VCaP (cell line): ENCODE measurements at regions not wholly inside any gene's neighbourhood (a gene's known extent, or its start where the extent isn't known, plus 50 kb on each side); places are given as distances from the start of the nearest gene placed in this dataset.
"Not testable (repeated sequence)": the region's sequence is repeated elsewhere in the genome, so short reads cannot be mapped to it uniquely, and the experiment has no call there.

Source experiments
- H3K27ac ChIP-seq: fragments of 450-650 bp; 2 replicates; pipeline ENCODE4 v1.5.1; 2017
- TF ChIP-seq, protein P1 (sequence below): fragments of 450-650 bp; conservative IDR thresholded peaks from 2 replicates; pipeline ENCODE4 v1.5.1; 2017; ENCODE audit warnings: mild to moderate bottlenecking, moderate library complexity

DNA sequence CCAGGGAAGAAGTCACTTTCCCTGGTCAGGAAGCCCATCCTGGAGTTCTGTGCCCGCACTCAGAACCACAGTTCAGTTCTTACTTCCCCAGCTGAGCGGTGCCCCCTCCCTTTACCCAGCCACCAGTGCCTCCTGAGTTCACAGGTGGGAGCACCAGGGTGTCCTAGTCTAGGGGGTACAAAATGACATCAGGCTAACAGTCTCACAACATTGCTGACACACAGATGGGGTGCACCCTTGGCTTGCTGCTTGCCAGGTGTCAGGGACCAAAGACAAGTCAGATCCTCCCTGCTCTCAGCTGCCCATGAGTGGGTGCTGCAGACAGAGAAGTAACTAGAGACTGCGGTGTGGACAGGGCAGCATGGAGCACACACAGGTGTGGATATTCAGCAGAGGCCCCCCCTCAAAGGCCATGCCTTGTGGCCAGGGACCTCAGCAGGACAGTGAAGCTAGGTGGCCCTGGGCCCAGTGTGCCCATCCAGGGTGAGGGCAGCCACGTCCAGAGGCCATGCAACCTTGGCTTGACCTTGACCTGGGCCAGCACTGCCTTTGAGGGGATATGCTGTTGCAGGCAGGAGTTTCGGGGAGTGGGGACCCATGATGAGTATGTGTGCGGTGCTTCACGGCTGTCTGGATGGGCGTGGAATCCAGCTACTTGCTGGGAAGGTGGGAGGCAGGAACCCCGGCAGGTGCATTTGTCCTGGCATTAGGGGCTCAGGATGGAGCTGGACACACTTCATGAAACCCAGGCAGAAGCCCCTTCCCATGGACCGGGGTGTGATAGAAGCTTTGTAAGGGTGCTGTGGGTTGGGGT, 110.4 kb upstream of the FRMD1 start:
- TF ChIP-seq, protein P1, sequence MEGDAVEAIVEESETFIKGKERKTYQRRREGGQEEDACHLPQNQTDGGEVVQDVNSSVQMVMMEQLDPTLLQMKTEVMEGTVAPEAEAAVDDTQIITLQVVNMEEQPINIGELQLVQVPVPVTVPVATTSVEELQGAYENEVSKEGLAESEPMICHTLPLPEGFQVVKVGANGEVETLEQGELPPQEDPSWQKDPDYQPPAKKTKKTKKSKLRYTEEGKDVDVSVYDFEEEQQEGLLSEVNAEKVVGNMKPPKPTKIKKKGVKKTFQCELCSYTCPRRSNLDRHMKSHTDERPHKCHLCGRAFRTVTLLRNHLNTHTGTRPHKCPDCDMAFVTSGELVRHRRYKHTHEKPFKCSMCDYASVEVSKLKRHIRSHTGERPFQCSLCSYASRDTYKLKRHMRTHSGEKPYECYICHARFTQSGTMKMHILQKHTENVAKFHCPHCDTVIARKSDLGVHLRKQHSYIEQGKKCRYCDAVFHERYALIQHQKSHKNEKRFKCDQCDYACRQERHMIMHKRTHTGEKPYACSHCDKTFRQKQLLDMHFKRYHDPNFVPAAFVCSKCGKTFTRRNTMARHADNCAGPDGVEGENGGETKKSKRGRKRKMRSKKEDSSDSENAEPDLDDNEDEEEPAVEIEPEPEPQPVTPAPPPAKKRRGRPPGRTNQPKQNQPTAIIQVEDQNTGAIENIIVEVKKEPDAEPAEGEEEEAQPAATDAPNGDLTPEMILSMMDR: no peak
- no peak overlapping the region for H3K27ac ChIP-seq

DNA sequence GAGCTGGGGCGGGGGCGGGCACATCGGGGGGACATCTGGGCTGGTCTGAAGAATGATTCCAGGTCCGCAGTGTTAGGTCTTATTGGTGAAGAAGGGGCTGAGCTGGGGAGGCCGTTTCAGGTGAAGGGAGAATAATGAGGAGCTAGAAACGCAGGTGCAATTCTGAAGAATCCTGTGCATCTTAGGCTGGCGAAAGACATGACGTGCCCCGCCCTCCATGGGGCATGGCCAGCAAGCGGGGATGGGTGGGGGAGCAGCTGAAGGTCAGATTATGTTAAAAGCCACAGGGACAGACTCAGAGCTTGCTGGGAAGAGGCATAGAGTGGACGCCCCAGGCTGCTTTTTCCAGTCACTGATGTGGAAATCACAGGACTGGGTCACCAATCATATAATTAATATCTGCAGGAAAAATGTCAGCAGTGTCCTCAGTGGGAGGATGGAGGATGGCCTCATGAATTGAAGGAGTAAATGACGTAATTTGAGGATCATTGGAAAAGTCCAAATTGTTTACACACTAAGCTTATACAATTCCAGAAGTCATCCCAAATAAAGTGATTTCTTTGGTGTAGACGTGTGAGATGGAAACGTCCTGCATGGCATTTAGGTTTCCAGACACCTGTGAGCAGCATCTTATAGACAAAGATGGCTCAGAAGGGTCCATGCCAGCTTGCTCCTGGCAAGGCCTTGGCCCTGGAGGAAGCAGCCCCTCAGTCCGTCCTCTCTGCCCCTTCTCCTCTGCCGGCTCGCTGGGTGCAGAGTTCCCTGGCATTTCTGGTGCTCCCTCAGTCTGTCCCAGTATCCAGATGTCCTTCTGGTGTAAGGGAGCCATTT, 109.6 kb upstream of the FRMD1 start:
- TF ChIP-seq, protein P1: no peak
- no peak overlapping the region for H3K27ac ChIP-seq

DNA sequence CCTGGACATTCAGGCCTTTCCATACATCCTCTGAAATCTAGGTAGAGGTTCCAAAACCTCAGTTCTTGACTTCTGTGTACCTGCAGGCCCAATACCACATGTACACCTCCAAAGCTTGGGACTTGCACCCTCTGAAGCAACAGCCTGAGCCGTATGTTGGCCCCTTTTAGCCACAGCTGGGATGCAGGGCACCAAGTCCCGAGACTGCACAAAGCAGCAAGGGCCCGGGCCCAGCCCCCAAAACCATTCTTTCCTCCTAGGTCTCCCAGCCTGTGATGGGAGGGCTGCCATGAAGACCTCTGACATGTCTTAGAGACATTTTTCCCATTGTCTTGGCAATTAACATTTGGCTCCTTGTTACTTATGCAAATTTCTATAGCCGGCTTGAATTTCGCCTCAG, 107.4 kb upstream of the FRMD1 start:
- TF ChIP-seq, protein P1: no peak

DNA sequence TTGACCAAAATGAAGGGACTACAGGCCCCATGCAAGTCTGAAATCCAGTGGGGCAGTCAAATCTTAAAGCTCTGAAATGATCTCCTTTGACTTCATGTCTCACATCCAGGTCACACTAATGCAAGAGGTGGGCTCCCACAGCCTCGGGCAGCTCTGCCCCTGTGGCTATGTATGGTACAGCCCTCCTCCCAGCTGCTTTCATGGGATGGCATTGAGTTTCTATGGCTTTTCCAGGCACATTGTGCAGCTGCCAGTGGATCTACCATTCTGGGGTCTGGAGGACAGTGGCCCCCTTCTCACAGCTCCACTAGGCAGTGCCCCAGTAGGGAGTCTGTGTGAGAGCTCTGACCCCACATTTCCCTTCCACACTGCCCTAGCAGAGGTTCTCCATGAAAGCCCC, 107.0 kb upstream of the FRMD1 start:
- not testable (repeated sequence) for H3K27ac ChIP-seq

More for the DNA sequence above, 107.4 kb upstream of the FRMD1 start:
- no peak overlapping the region for H3K27ac ChIP-seq

DNA sequence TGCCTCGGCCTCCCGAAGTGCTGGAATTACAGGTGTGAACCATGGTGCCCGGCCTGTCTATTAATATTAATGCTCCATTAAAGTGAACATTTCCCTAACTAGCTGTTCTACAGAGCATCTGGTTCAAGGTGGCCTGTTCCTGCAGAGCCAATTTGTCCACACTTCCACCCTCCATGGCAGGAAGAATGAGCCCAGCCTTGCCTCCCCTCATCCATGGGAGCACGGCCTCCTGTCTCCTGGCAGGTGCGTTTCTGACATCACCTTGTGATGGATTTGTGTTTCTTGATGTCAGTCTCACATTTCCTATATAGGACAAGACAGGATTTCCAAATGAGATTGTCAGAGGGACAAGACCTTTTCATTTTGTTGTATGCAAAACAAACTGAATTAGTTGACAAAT, 105.7 kb upstream of the FRMD1 start:
- TF ChIP-seq, protein P1: no peak
- no peak overlapping the region for H3K27ac ChIP-seq

DNA sequence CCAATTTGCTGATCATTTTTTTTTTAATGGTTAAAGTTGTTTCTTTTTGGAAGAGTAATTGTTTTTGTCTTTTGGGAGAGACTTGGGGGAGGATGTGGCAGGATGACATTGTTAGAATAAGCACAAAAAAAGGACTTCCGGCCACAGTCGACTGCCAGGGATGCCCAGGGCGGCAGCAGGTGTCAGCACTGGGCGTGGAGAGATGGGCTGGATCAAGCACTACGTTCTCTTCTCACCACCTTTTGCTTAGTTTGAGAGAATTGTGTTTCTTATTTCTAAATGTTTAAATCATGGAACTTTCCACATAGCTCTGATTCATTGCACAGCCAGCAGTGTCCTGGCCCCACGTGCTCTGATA, 104.6 kb upstream of the FRMD1 start:
- TF ChIP-seq, protein P1: no peak
- H3K27ac ChIP-seq: no peak overlapping the region

DNA sequence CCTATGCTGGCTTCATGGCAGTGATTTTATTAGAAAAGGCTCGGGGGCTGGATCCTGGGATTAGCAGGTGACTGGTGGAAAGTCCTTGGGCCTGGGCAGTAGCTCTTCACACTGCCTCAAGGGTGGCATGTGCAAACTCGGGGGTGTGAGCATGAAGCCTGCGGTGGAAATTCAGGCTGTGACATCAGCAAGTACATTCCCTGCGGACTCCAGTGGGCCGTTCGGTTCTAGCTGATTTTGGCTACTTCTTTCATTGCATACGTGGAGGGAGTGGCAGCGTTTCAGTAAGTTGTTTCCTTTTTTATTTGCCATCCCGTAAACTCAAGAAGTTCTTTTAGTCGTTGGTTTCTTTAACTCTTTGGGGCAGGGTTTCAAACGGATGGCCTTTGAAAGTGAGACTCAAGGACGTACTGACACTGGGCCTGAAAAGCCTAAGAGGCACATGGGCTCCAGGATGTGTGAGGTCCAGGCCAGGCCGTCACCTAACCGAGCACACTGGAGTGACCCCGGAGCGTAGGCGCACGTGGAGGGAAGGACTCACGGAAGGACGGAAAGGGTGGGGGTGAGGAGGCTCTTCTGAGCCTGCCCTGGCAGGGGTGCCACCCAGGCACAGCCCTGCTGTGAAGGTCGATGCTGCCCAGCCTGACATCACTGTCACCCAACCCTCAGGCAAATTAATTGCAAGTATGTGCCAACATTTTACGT, 104.0 kb upstream of the FRMD1 start:
- TF ChIP-seq, protein P1: no peak

More for the DNA sequence above, 104.0 kb upstream of the FRMD1 start:
- no peak overlapping the region for H3K27ac ChIP-seq
